ENCODE measurements at regions not wholly inside any gene's neighbourhood (a gene's known extent, or its start where the extent isn't known, plus 50 kb on each side); places are given as distances from the start of the nearest gene placed in this dataset.
"Not testable (repeated sequence)": the region's sequence is repeated elsewhere in the genome, so short reads cannot be mapped to it uniquely, and the experiment has no call there.

GRCh38 chr2:9720352-9721093 is 89.7 kb upstream of the YWHAQ start:
- DNase-seq, result no peak
- H3K9me3 ChIP-seq, result no peaks in the 10 kb centered on the region
- no peak for TF ChIP-seq EP300 (IDR thresholded peaks at IDR 0.05)
- TF ChIP-seq CTCF (IDR thresholded peaks at IDR 0.05), result no peak
- no peak for TF ChIP-seq POLR2AphosphoS5 (IDR thresholded peaks at IDR 0.05)
- no peak for TF ChIP-seq POLR2A (IDR thresholded peaks at IDR 0.05)
- H3K27ac ChIP-seq, result no peak overlapping the region
- no peaks in the 10 kb centered on the region for H3K4me1 ChIP-seq
- H3K4me3 ChIP-seq, result no peak overlapping the region
- no peaks in the 10 kb centered on the region for H3K36me3 ChIP-seq
- H3K27me3 ChIP-seq, result no peaks in the 10 kb centered on the region
- intact Hi-C loops (cut with DNase I; ENCODE audit: low total_unique reads), result no loop called here
- 84 to 92% (median 88%) methylated on average over 6 to 9 of the region's 9 CpGs for WGBS, 5 donors

GRCh38 chr2:9721344-9721743 is 90.5 kb upstream of the YWHAQ start:
- Histone ChIP-seq H3K27ac (no peak overlapping the region), H3K9me3 (no peaks in the 10 kb centered on the region), H3K36me3 (no peaks in the 10 kb centered on the region), H3K27me3 (no peaks in the 10 kb centered on the region), H3K4me3 (no peak overlapping the region), H3K4me1 (no peaks in the 10 kb centered on the region)
- intact Hi-C loops (cut with DNase I; ENCODE audit: low total_unique reads), result no loop called here
- no peak for TF ChIP-seq EP300 (IDR thresholded peaks at IDR 0.05)
- no peak for TF ChIP-seq POLR2A (IDR thresholded peaks at IDR 0.05)
- WGBS, 5 donors, result 62 to 71% (median 67%) methylated on average over 7 of the region's 7 CpGs
- no peak for DNase-seq

- intact Hi-C loops (cut with DNase I; ENCODE audit: low total_unique reads), result no loop called here
- Histone ChIP-seq H3K9me3 (no peaks in the 10 kb centered on the region), H3K4me3 (no peak overlapping the region), H3K27ac (no peak overlapping the region), H3K27me3 (no peaks in the 10 kb centered on the region), H3K36me3 (no peaks in the 10 kb centered on the region), H3K4me1 (no peaks in the 10 kb centered on the region)
- TF ChIP-seq POLR2A (IDR thresholded peaks at IDR 0.05) (no peak), CTCF (IDR thresholded peaks at IDR 0.05) (no peak), POLR2AphosphoS5 (IDR thresholded peaks at IDR 0.05) (no peak), EP300 (IDR thresholded peaks at IDR 0.05) (no peak)
- no peak for DNase-seq
- WGBS, 5 donors, result 73 to 100% (median 93%) methylated on average over 3 to 4 of the region's 4 CpGs
These were observed 91.7 kb upstream of the YWHAQ start for GRCh38 chr2:9722451-9722850.

- Histone ChIP-seq H3K36me3 (no peaks in the 10 kb centered on the region), H3K4me1 (no peaks in the 10 kb centered on the region), H3K4me3 (no peak overlapping the region), H3K27ac (no peak overlapping the region), H3K9me3 (no peaks in the 10 kb centered on the region), H3K27me3 (no peaks in the 10 kb centered on the region)
- TF ChIP-seq EP300 (IDR thresholded peaks at IDR 0.05) (no peak), POLR2AphosphoS5 (IDR thresholded peaks at IDR 0.05) (no peak)
- WGBS, 5 donors, result 80 to 92% (median 89%) methylated on average over 11 of the region's 11 CpGs
- no peak for DNase-seq
- intact Hi-C loops (cut with DNase I; ENCODE audit: low total_unique reads), result no loop called here
These were observed 93.8 kb upstream of the YWHAQ start for GRCh38 chr2:9724565-9724964.

GRCh38 chr2:9725106-9725505 is 94.3 kb upstream of the YWHAQ start:
- H3K9me3 ChIP-seq, result no peaks in the 10 kb centered on the region
- no peak overlapping the region for H3K4me3 ChIP-seq
- TF ChIP-seq POLR2A (IDR thresholded peaks at IDR 0.05) (no peak), CTCF (IDR thresholded peaks at IDR 0.05) (no peak), EP300 (IDR thresholded peaks at IDR 0.05) (no peak), POLR2AphosphoS5 (IDR thresholded peaks at IDR 0.05) (no peak)
- intact Hi-C loops (cut with DNase I; ENCODE audit: low total_unique reads), result no loop called here
- H3K4me1 ChIP-seq, result no peaks in the 10 kb centered on the region
- H3K27me3 ChIP-seq, result no peaks in the 10 kb centered on the region
- 74 to 85% (median 81%) methylated on average over 14 of the region's 14 CpGs for WGBS, 5 donors
- no peak for DNase-seq
- H3K36me3 ChIP-seq, result no peaks in the 10 kb centered on the region
- H3K27ac ChIP-seq, result no peak overlapping the region

GRCh38 chr2:9726016-9726415 is 95.2 kb upstream of the YWHAQ start:
- intact Hi-C loops (cut with DNase I; ENCODE audit: low total_unique reads); H3K27ac ChIP-seq; H3K4me3 ChIP-seq; H3K4me1 ChIP-seq; H3K9me3 ChIP-seq; DNase-seq; H3K27me3 ChIP-seq; H3K36me3 ChIP-seq: not testable (repeated sequence)
- WGBS, 5 donors, result 89 to 99% (median 94%) methylated on average over 3 of the region's 3 CpGs

- DNase-seq; H3K9me3 ChIP-seq; H3K27ac ChIP-seq; H3K4me3 ChIP-seq; intact Hi-C loops (cut with DNase I; ENCODE audit: low total_unique reads); H3K27me3 ChIP-seq; H3K4me1 ChIP-seq; H3K36me3 ChIP-seq: not testable (repeated sequence)
- WGBS, 5 donors, result 82 to 89% (median 86%) methylated on average over 4 of the region's 4 CpGs
These were observed 99.7 kb upstream of the YWHAQ start for GRCh38 chr2:9730523-9730922.

All from stomach (tissue), 8 donors.